GM23338 (cell line): ENCODE measurements at regions not wholly inside any gene's neighbourhood (a gene's known extent, or its start where the extent isn't known, plus 50 kb on each side); places are given as distances from the start of the nearest gene placed in this dataset.

Experiments used
- ATAC-seq: fragments of 200-7000 bp; cut with Tn5 transposase; 3 replicates; pipeline ENCODE4 v1.9.1; 2020
- DNase-seq: peaks from one replicate; pipeline ENCODE4 v3.0.0-alpha.2; 2015; ENCODE audit warnings: low spot score
- H2AFZ ChIP-seq: fragments of 200-600 bp; sonication (generic); 2 replicates; pipeline ENCODE4 v1.8.0; 2016; ENCODE audit warnings: antibody characterized with exemption, mild to moderate bottlenecking, moderate library complexity
- H3F3A ChIP-seq: fragments of 200-600 bp; sonication (generic); replicated peaks from 2 replicates; pipeline ENCODE4 v1.8.0; 2017; ENCODE audit warnings: antibody characterized with exemption, mixed run types, low read depth
- H3K27ac ChIP-seq: fragments of 200-600 bp; sonication (generic); 2 replicates; pipeline ENCODE4 v1.6.1; 2016; ENCODE audit warnings: low read depth
- H3K27me3 ChIP-seq: fragments of 200-600 bp; sonication (generic); 2 replicates; pipeline ENCODE4 v1.8.0; 2016; ENCODE audit warnings: mild to moderate bottlenecking, mixed run types, moderate library complexity; ENCODE audit not compliant: insufficient read depth
- H3K36me3 ChIP-seq: fragments of 200-600 bp; sonication (generic); 2 replicates; pipeline ENCODE4 v1.8.0; 2016; ENCODE audit warnings: mild to moderate bottlenecking; ENCODE audit not compliant: insufficient read depth
- H3K4me1 ChIP-seq: fragments of 200-600 bp; sonication (generic); 2 replicates; pipeline ENCODE4 v1.8.0; 2016; ENCODE audit warnings: mild to moderate bottlenecking, moderate library complexity; ENCODE audit not compliant: insufficient read depth
- H3K4me2 ChIP-seq: fragments of 200-600 bp; sonication (generic); 2 replicates; pipeline ENCODE4 v1.7.1; 2017; ENCODE audit warnings: mixed run types
- H3K4me3 ChIP-seq: fragments of 200-600 bp; sonication (generic); 2 replicates; pipeline ENCODE4 v1.6.1; 2016; ENCODE audit warnings: mixed run types
- H3K79me2 ChIP-seq: fragments of 200-600 bp; sonication (generic); replicated peaks from 2 replicates; pipeline ENCODE4 v1.8.0; 2017; ENCODE audit warnings: mild to moderate bottlenecking; ENCODE audit not compliant: insufficient read depth
- H3K9me2 ChIP-seq: fragments of 200-600 bp; sonication (generic); 2 replicates; pipeline ENCODE4 v1.8.0; 2017; ENCODE audit not compliant: insufficient read depth
- H4K20me1 ChIP-seq: fragments of 200-600 bp; sonication (generic); replicated peaks from 2 replicates; pipeline ENCODE4 v1.8.0; 2017; ENCODE audit warnings: mild to moderate bottlenecking; ENCODE audit not compliant: insufficient read depth
- H3K27ac Mint-ChIP-seq: 2 replicates; pipeline ENCODE4 v1.8.0; 2020; ENCODE audit warnings: inconsistent platforms, mild to moderate bottlenecking, moderate library complexity, mixed read lengths
- H3K27me3 Mint-ChIP-seq: 3 replicates; pipeline ENCODE4 v1.8.0; 2022; ENCODE audit warnings: low read depth, mild to moderate bottlenecking, moderate library complexity, mixed read lengths, inconsistent platforms; ENCODE audit not compliant: insufficient read depth, poor library complexity
- H3K36me3 Mint-ChIP-seq: 3 replicates; pipeline ENCODE4 v1.8.0; 2021; ENCODE audit warnings: low read depth, mild to moderate bottlenecking, inconsistent platforms, moderate library complexity, mixed read lengths
- H3K4me1 Mint-ChIP-seq: 3 replicates; pipeline ENCODE4 v1.8.0; 2020; ENCODE audit warnings: mild to moderate bottlenecking, inconsistent platforms, mixed read lengths
- H3K4me3 Mint-ChIP-seq: 3 replicates; pipeline ENCODE4 v1.8.0; 2021; ENCODE audit warnings: moderate library complexity, mild to moderate bottlenecking, inconsistent platforms, mixed read lengths
- H3K9me3 Mint-ChIP-seq: 3 replicates; pipeline ENCODE4 v1.8.0; 2020; ENCODE audit warnings: moderate library complexity, mild to moderate bottlenecking, inconsistent platforms, mixed read lengths
- CREB1 ChIP-seq: fragments of 250-450 bp; sonication (Bioruptor Pico); IDR thresholded peaks from 2 replicates; pipeline ENCODE4 v1.5.0; 2020; ENCODE audit warnings: low read depth, mild to moderate bottlenecking, moderate library complexity
- EZH2 ChIP-seq: fragments of 200-600 bp; sonication (generic); IDR thresholded peaks from one replicate; pipeline ENCODE4 v1.8.0; 2017; ENCODE audit warnings: antibody characterized with exemption, mild to moderate bottlenecking, low read depth; ENCODE audit not compliant: unreplicated experiment
- EZH2phosphoT487 ChIP-seq: fragments of 200-600 bp; sonication (generic); IDR thresholded peaks from one replicate; pipeline ENCODE4 v1.8.1; 2018; ENCODE audit warnings: antibody characterized with exemption; ENCODE audit not compliant: unreplicated experiment
- JUNB ChIP-seq: IDR thresholded peaks from one replicate; pipeline ENCODE4 v1.6.1; 2016; ENCODE audit warnings: antibody characterized with exemption; ENCODE audit not compliant: unreplicated experiment
- NANOG ChIP-seq: IDR thresholded peaks from 2 replicates; pipeline ENCODE4 v1.6.1; 2016; ENCODE audit warnings: antibody characterized with exemption, borderline replicate concordance
- POLR2AphosphoS5 ChIP-seq: IDR thresholded peaks from 2 replicates; pipeline ENCODE4 v1.6.1; 2016; ENCODE audit warnings: antibody characterized with exemption, low read depth
- STAT1 ChIP-seq: IDR thresholded peaks from one replicate; pipeline ENCODE4 v1.6.1; 2016; ENCODE audit warnings: antibody characterized with exemption; ENCODE audit not compliant: unreplicated experiment
- ZNF114 ChIP-seq: fragments of 250-450 bp; sonication (Bioruptor Pico); IDR thresholded peaks from 2 replicates; pipeline ENCODE4 v1.5.0; 2020; ENCODE audit warnings: mild to moderate bottlenecking, moderate library complexity
- TF ChIP-seq, protein P1 (sequence below): IDR thresholded peaks from 2 replicates; pipeline ENCODE4 v1.6.1; 2016; ENCODE audit warnings: antibody characterized with exemption
- TF ChIP-seq, protein P2 (sequence below): IDR thresholded peaks from one replicate; pipeline ENCODE4 v1.6.1; 2018; ENCODE audit warnings: antibody characterized with exemption; ENCODE audit not compliant: unreplicated experiment

DNA sequence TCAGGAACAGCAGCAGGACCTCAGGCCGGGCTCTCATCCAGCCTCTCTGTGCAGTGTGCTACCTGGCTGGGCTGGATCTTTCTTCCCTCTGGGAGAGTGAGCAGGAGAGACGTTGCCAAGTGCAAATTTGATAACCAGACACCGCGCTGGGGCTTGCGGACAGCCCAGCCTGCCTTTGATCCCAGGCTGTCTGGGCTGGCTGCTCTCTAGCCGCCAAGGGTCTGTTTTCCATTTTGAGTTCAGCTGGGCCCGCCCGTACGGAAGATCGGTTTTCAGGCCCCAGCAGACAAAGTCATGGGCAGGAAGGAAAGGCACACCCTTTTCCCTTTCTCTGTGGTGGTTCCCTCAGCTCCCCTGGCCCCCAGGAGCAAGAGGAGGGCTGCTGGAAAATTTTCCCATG, 90.2 kb downstream of the CPZ start:
- H3K27me3 Mint-ChIP-seq, result peaks cover 20% of the 10 kb centered on the region
- H3K4me3 Mint-ChIP-seq, result no peak overlapping the region

DNA sequence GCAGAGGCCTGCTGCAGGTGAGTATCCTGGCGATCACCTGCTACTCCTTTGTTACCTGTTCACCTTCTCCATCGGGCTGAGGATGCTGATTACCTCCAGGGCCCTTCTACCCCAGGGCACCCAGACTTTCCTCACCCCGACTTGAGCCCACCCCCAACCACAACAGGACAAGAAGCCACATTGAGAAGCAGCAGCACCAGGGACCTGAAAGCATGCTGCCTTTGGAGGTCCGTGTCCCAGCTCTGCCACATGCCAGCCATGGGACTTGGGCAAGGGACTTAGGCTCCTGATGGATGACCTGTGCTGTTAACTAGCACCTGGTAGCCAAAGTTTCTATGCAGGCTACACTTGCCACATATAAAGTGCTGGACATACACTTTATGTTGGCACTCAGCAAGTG, 89.7 kb downstream of the CPZ start:
- DNase-seq (no peak), ATAC-seq (no peak)
- Mint-ChIP-seq H3K4me3 (no peak overlapping the region), H3K36me3 (no peaks in the 10 kb centered on the region), H3K9me3 (no peaks in the 10 kb centered on the region), H3K27ac (no peak overlapping the region), H3K4me1 (no peaks in the 10 kb centered on the region; the same call in 2 of the 3 replicates), H3K27me3 (peaks cover 16% of the 10 kb centered on the region)
- H3K4me2 ChIP-seq, result no peak overlapping the region
- no peaks in the 10 kb centered on the region for H3K4me1 ChIP-seq
- no peaks in the 10 kb centered on the region for H3F3A ChIP-seq
- no peak overlapping the region for H2AFZ ChIP-seq
- no peak overlapping the region for H3K27ac ChIP-seq
- no peaks in the 10 kb centered on the region for H3K36me3 ChIP-seq
- no peak overlapping the region for H3K4me3 ChIP-seq
- no peaks in the 10 kb centered on the region for H3K9me2 ChIP-seq
- no peaks in the 10 kb centered on the region; the same call in 1 of the 2 replicates for H4K20me1 ChIP-seq
- no peaks in the 10 kb centered on the region for H3K27me3 ChIP-seq
- no peaks in the 10 kb centered on the region for H3K79me2 ChIP-seq
- TF ChIP-seq NANOG, result no peak
- TF ChIP-seq, protein P1, sequence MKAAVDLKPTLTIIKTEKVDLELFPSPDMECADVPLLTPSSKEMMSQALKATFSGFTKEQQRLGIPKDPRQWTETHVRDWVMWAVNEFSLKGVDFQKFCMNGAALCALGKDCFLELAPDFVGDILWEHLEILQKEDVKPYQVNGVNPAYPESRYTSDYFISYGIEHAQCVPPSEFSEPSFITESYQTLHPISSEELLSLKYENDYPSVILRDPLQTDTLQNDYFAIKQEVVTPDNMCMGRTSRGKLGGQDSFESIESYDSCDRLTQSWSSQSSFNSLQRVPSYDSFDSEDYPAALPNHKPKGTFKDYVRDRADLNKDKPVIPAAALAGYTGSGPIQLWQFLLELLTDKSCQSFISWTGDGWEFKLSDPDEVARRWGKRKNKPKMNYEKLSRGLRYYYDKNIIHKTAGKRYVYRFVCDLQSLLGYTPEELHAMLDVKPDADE, result no peak
- TF ChIP-seq EZH2, result no peak
- no peak for TF ChIP-seq CREB1 (CRISPR knock-in tag)
- TF ChIP-seq EZH2phosphoT487, result no peak

More for the DNA sequence above, 90.2 kb downstream of the CPZ start:
- Histone ChIP-seq H3K4me1 (no peaks in the 10 kb centered on the region), H3K36me3 (no peaks in the 10 kb centered on the region), H3K27ac (no peak overlapping the region), H3K27me3 (no peaks in the 10 kb centered on the region), H3K4me3 (no peak overlapping the region), H3K4me2 (no peak overlapping the region), H3K79me2 (no peaks in the 10 kb centered on the region), H3K9me2 (no peaks in the 10 kb centered on the region), H2AFZ (no peak overlapping the region), H3F3A (no peaks in the 10 kb centered on the region), H4K20me1 (no peaks in the 10 kb centered on the region)
- Mint-ChIP-seq H3K9me3 (no peaks in the 10 kb centered on the region), H3K36me3 (no peaks in the 10 kb centered on the region), H3K4me1 (no peaks in the 10 kb centered on the region; the same call in 2 of the 3 replicates), H3K27ac (no peak overlapping the region)
- ATAC-seq, result no peak
- no peak for DNase-seq
- TF ChIP-seq, protein P2, sequence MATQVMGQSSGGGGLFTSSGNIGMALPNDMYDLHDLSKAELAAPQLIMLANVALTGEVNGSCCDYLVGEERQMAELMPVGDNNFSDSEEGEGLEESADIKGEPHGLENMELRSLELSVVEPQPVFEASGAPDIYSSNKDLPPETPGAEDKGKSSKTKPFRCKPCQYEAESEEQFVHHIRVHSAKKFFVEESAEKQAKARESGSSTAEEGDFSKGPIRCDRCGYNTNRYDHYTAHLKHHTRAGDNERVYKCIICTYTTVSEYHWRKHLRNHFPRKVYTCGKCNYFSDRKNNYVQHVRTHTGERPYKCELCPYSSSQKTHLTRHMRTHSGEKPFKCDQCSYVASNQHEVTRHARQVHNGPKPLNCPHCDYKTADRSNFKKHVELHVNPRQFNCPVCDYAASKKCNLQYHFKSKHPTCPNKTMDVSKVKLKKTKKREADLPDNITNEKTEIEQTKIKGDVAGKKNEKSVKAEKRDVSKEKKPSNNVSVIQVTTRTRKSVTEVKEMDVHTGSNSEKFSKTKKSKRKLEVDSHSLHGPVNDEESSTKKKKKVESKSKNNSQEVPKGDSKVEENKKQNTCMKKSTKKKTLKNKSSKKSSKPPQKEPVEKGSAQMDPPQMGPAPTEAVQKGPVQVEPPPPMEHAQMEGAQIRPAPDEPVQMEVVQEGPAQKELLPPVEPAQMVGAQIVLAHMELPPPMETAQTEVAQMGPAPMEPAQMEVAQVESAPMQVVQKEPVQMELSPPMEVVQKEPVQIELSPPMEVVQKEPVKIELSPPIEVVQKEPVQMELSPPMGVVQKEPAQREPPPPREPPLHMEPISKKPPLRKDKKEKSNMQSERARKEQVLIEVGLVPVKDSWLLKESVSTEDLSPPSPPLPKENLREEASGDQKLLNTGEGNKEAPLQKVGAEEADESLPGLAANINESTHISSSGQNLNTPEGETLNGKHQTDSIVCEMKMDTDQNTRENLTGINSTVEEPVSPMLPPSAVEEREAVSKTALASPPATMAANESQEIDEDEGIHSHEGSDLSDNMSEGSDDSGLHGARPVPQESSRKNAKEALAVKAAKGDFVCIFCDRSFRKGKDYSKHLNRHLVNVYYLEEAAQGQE, result no peak
- TF ChIP-seq POLR2AphosphoS5, result no peak
- TF ChIP-seq ZNF114 (CRISPR knock-in tag), result no peak
- no peak for TF ChIP-seq EZH2
- TF ChIP-seq CREB1 (CRISPR knock-in tag), result no peak
- TF ChIP-seq NANOG, result no peak
- no peak for TF ChIP-seq STAT1
- no peak for TF ChIP-seq EZH2phosphoT487
- TF ChIP-seq, protein P1, result no peak
- no peak for TF ChIP-seq JUNB
